H1 (cell line): ENCODE measurements at regions not wholly inside any gene's neighbourhood (a gene's known extent, or its start where the extent isn't known, plus 50 kb on each side); places are given as distances from the start of the nearest gene placed in this dataset.

ENCODE experiments used
- CTCF ChIA-PET: fragments of 300-600 bp; sonication (Branson Sonifier 250); formaldehyde crosslinking; loops from one replicate; lab custom pipeline; 2021; ENCODE audit not compliant: partially characterized antibody; lab: Charles Lee
- POLR2A ChIA-PET: fragments of 300-600 bp; sonication (Branson Sonifier 250); formaldehyde crosslinking; loops from one replicate; lab custom pipeline; 2021; ENCODE audit warnings: inconsistent platforms; ENCODE audit not compliant: partially characterized antibody; lab: Charles Lee
- DNase-seq, 2 experiments: peaks; one replicate each; pipeline versions ENCODE4 v3.0.0 to v3.0.0-alpha.2; 2010 to 2022; ENCODE audit warnings: low spot score in 2 of 2, low read depth in 1 of 2, mixed read lengths in 1 of 2
- FAIRE-seq: peaks from 2 replicates; lab custom pipeline; 2011; peaks lifted over from hg19 to GRCh38; lab: Jason Lieb, UNC
- H2AFZ ChIP-seq: 2 replicates; pipeline ENCODE4 v1.8.1; 2012; ENCODE audit warnings: low read length, inconsistent platforms
- H2AK5ac ChIP-seq: 2 replicates; pipeline ENCODE4 v1.6.1; 2013; ENCODE audit warnings: low read depth, low read length
- H2BK120ac ChIP-seq: replicated peaks from 2 replicates; pipeline ENCODE3; 2013; ENCODE audit warnings: low read depth, low read length, inconsistent platforms
- H2BK12ac ChIP-seq: 2 replicates; pipeline ENCODE4 v1.6.1; 2013; ENCODE audit warnings: low read depth, low read length
- H2BK15ac ChIP-seq: 2 replicates; pipeline ENCODE4 v1.6.1; 2013; ENCODE audit warnings: low read length
- H2BK20ac ChIP-seq: 2 replicates; pipeline ENCODE4 v1.6.1; 2013; ENCODE audit warnings: low read length
- H2BK5ac ChIP-seq: 2 replicates; pipeline ENCODE4 v1.6.1; 2013; ENCODE audit warnings: low read depth, low read length
- H3K14ac ChIP-seq: 2 replicates; pipeline ENCODE4 v1.6.1; 2013; ENCODE audit warnings: inconsistent platforms; ENCODE audit not compliant: insufficient read length
- H3K18ac ChIP-seq: 2 replicates; pipeline ENCODE4 v1.6.1; 2013; ENCODE audit warnings: low read length; ENCODE audit errors: extremely low read depth
- H3K23ac ChIP-seq: 2 replicates; pipeline ENCODE4 v1.6.1; 2013; ENCODE audit warnings: inconsistent platforms; ENCODE audit not compliant: insufficient read length
- H3K23me2 ChIP-seq: 2 replicates; pipeline ENCODE4 v1.6.1; 2013; ENCODE audit warnings: low read depth, low read length
- H3K27ac ChIP-seq: 2 replicates; pipeline ENCODE4 v1.6.1; 2011; ENCODE audit warnings: low read depth, low read length, inconsistent platforms
- H3K27me3 ChIP-seq, 4 experiments: replicated peaks in 1 of 4; 1 replicate in 1 of 4; 2 replicates in 3 of 4; pipeline versions ENCODE4 v1.6.1 to v1.8.1; 2011 to 2013; ENCODE audit warnings: low read length in 3 of 4, mild to moderate bottlenecking in 3 of 4, inconsistent platforms in 2 of 4, mixed read lengths in 2 of 4, moderate library complexity in 1 of 4; ENCODE audit not compliant: control insufficient read depth in 3 of 4, insufficient read depth in 3 of 4; ENCODE audit errors: extremely low read depth in 1 of 4
- H3K36me3 ChIP-seq, 4 experiments: 2 replicates each; pipeline versions ENCODE4 v1.6.1 to v1.8.1; 2011 to 2013; ENCODE audit warnings: mild to moderate bottlenecking in 4 of 4, low read length in 3 of 4, moderate library complexity in 2 of 4, control low read depth in 1 of 4, inconsistent platforms in 1 of 4; ENCODE audit not compliant: insufficient read depth in 4 of 4, control insufficient read depth in 2 of 4
- H3K4ac ChIP-seq: replicated peaks from 2 replicates; pipeline ENCODE3; 2013; ENCODE audit warnings: low read length, low read depth, mixed read lengths, inconsistent platforms; ENCODE audit not compliant: insufficient read length
- H3K4me1 ChIP-seq, 4 experiments: replicated peaks in 1 of 4; 1 replicate in 1 of 4; 2 replicates in 3 of 4; pipeline versions ENCODE4 v1.6.1 to v1.8.1; 2011 to 2013; ENCODE audit warnings: low read length in 3 of 4, inconsistent platforms in 2 of 4, mixed read lengths in 1 of 4; ENCODE audit not compliant: insufficient read depth in 4 of 4, control insufficient read depth in 3 of 4
- H3K4me2 ChIP-seq, 2 experiments: 2 replicates each; pipeline versions ENCODE4 v1.6.1 to v1.8.1; 2011 to 2013; ENCODE audit warnings: low read depth in 2 of 2, low read length in 2 of 2, control low read depth in 1 of 2, inconsistent platforms in 1 of 2, mild to moderate bottlenecking in 1 of 2; ENCODE audit not compliant: insufficient read depth in 1 of 2
- H3K4me3 ChIP-seq, 4 experiments: fragments of 200-600, 300-600 bp in 1 of 4; sonication (generic), shearing (Covaris generic), sonication (Bioruptor Twin) in 1 of 4; 2 replicates each; pipeline versions ENCODE4 v1.5.1 to v1.8.1; 2011 to 2016; ENCODE audit warnings: low read length in 4 of 4, low read depth in 3 of 4, control low read depth in 2 of 4, inconsistent platforms in 2 of 4, mild to moderate bottlenecking in 2 of 4, mixed read lengths in 1 of 4, moderate library complexity in 1 of 4; ENCODE audit not compliant: insufficient read depth in 2 of 4; ENCODE audit errors: extremely low read depth in 1 of 4
- H3K56ac ChIP-seq: replicated peaks from 2 replicates; pipeline ENCODE3; 2013; ENCODE audit warnings: low read depth, mild to moderate bottlenecking, mixed read lengths, low read length, inconsistent platforms; ENCODE audit not compliant: insufficient read length
- H3K79me1 ChIP-seq: 2 replicates; pipeline ENCODE4 v1.6.1; 2013; ENCODE audit warnings: low read depth, low read length, control low read depth
- H3K79me2 ChIP-seq, 2 experiments: 2 replicates each; pipeline versions ENCODE4 v1.6.1 to v1.8.1; 2012 to 2013; ENCODE audit warnings: low read length in 2 of 2, mild to moderate bottlenecking in 2 of 2, inconsistent platforms in 1 of 2; ENCODE audit not compliant: insufficient read depth in 2 of 2, control insufficient read depth in 1 of 2
- H3K9ac ChIP-seq, 4 experiments: replicated peaks in 1 of 4; 1 replicate in 1 of 4; 2 replicates in 3 of 4; pipeline versions ENCODE4 v1.6.1 to v1.8.1; 2011 to 2013; ENCODE audit warnings: low read depth in 3 of 4, low read length in 3 of 4, control low read depth in 2 of 4, mild to moderate bottlenecking in 2 of 4, moderate library complexity in 2 of 4, inconsistent platforms in 1 of 4; ENCODE audit errors: extremely low read depth in 1 of 4
- H3K9me3 ChIP-seq, 2 experiments: 2 replicates each; pipeline versions ENCODE4 v1.6.1 to v1.8.1; 2012 to 2013; ENCODE audit warnings: mild to moderate bottlenecking in 2 of 2, moderate library complexity in 2 of 2, control low read depth in 1 of 2, inconsistent platforms in 1 of 2, low read depth in 1 of 2, low read length in 1 of 2, mixed read lengths in 1 of 2; ENCODE audit not compliant: insufficient read depth in 2 of 2
- H4K20me1 ChIP-seq, 2 experiments: replicated peaks in 1 of 2; 2 replicates each; pipeline versions ENCODE3 to v1.8.1; 2011 to 2013; ENCODE audit warnings: inconsistent platforms in 2 of 2, low read length in 2 of 2, mild to moderate bottlenecking in 1 of 2; ENCODE audit not compliant: insufficient read depth in 2 of 2, control insufficient read depth in 1 of 2
- H4K5ac ChIP-seq: 2 replicates; pipeline ENCODE4 v1.6.1; 2013; ENCODE audit warnings: low read length, low read depth, mixed read lengths, inconsistent platforms; ENCODE audit not compliant: insufficient read length
- H4K8ac ChIP-seq: 2 replicates; pipeline ENCODE4 v1.8.0; 2013; ENCODE audit warnings: mild to moderate bottlenecking, moderate library complexity, low read length, inconsistent platforms; ENCODE audit not compliant: insufficient read depth; ENCODE audit errors: extremely low read depth
- H4K91ac ChIP-seq: replicated peaks from 2 replicates; pipeline ENCODE3; 2013; ENCODE audit warnings: low read length, mixed read lengths, inconsistent platforms; ENCODE audit not compliant: insufficient read length
- BCL11A ChIP-seq, 2 experiments: IDR thresholded peaks; one replicate each; pipeline ENCODE4 v1.6.1; 2011; ENCODE audit warnings: low read depth in 2 of 2, low read length in 2 of 2, mild to moderate bottlenecking in 2 of 2
- CTBP2 ChIP-seq: IDR thresholded peaks from 2 replicates; pipeline ENCODE4 v1.7.0; 2011; ENCODE audit warnings: borderline replicate concordance, mild to moderate bottlenecking, moderate library complexity, mixed read lengths, low read length; ENCODE audit not compliant: insufficient read depth, insufficient read length
- CTCF ChIP-seq, 3 experiments: IDR thresholded peaks; 1 replicate in 2 of 3; 2 replicates in 1 of 3; pipeline versions ENCODE4 v1.5.1 to v1.6.1; 2011; ENCODE audit warnings: low read length in 3 of 3, mild to moderate bottlenecking in 3 of 3, inconsistent platforms in 2 of 3, low read depth in 1 of 3, moderate library complexity in 1 of 3; ENCODE audit not compliant: insufficient read depth in 1 of 3; ENCODE audit errors: control extremely low read depth in 1 of 3
- E2F6 ChIP-seq: IDR thresholded peaks from 2 replicates; pipeline ENCODE4 v1.6.1; 2012; ENCODE audit warnings: inconsistent platforms
- EGR1 ChIP-seq: IDR thresholded peaks from 2 replicates; pipeline ENCODE4 v1.6.1; 2011; ENCODE audit warnings: low read depth, low read length, borderline replicate concordance
- JUN ChIP-seq: IDR thresholded peaks from 2 replicates; pipeline ENCODE4 v1.6.1; 2011; ENCODE audit warnings: low read depth, mild to moderate bottlenecking, improper control_type of control experiment, low read length
- JUND ChIP-seq: IDR thresholded peaks from 2 replicates; pipeline ENCODE4 v1.6.1; 2011; ENCODE audit warnings: mild to moderate bottlenecking, improper control_type of control experiment, low read length
- PHF8 ChIP-seq: fragments of 200-600 bp; sonication (generic); conservative IDR thresholded peaks from 2 replicates; pipeline ENCODE4 v1.7.1; 2012; ENCODE audit warnings: low read depth, mild to moderate bottlenecking, inconsistent platforms, low read length, moderate library complexity
- SIN3A ChIP-seq, 2 experiments: IDR thresholded peaks in 1 of 2; conservative IDR thresholded peaks in 1 of 2; 2 replicates each; pipeline ENCODE4 v1.6.1; 2011 to 2012; ENCODE audit warnings: low read length in 2 of 2, improper control_type of control experiment in 1 of 2, low read depth in 1 of 2, mild to moderate bottlenecking in 1 of 2
- TCF12 ChIP-seq: IDR thresholded peaks from 2 replicates; pipeline ENCODE4 v1.6.1; 2011; ENCODE audit warnings: low read depth, mild to moderate bottlenecking, low read length

DNA sequence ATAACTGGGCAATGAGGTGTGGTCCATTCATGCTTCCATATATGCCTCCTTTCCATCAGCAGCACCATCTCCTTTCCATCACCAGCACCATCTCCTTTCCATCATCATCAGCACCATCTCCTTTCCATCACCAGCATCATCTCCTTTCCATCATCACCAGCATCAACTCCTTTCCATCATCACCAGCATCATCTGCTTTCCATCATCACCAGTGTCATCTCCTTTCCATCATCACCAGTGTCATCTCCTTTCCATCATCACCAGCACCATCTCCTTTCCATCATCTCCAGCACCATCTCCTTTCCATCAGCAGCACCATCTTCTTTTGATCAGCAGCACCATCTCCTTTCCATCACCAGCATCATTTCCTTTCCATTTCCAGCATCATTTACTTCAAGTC, 297.5 kb upstream of the SPHKAP start:
- Histone ChIP-seq H4K20me1 (no peaks in the 10 kb centered on the region), H3K9me3 (no peaks in the 10 kb centered on the region), H4K5ac (no peak overlapping the region), H3K27ac (no peak overlapping the region), H3K79me1 (no peaks in the 10 kb centered on the region), H3K79me2 (no peaks in the 10 kb centered on the region), H3K18ac (no peak overlapping the region), H3K56ac (peak overlapping the region; percentile 20), H3K23ac (no peak overlapping the region), H3K4ac (no peak overlapping the region), H4K91ac (no peak overlapping the region), H3K4me2 (no peak overlapping the region), H4K8ac (no peak overlapping the region), H2BK120ac (no peak overlapping the region), H3K36me3 (no peaks in the 10 kb centered on the region; a peak in 1 of 8 replicates), H2BK12ac (no peak overlapping the region), H3K4me3 (no peak overlapping the region), H3K4me1 (no peaks in the 10 kb centered on the region), H2BK5ac (no peak overlapping the region), H3K9ac (no peak overlapping the region), H3K14ac (no peak overlapping the region), H2BK20ac (no peak overlapping the region), H2BK15ac (no peak overlapping the region), H2AK5ac (peak overlapping the region; percentile 79; the same call in 1 of the 2 replicates), H3K27me3 (no peaks in the 10 kb centered on the region), H2AFZ (no peak overlapping the region; the same call in 1 of the 2 replicates), H3K23me2 (peaks cover 4% of the 10 kb centered on the region; the same call in 1 of the 2 replicates)
- POLR2A ChIA-PET = no interaction called here
- CTCF ChIA-PET = no interaction called here
- FAIRE-seq (no peak), DNase-seq (no peak)
- TF ChIP-seq EGR1 (no peak), TCF12 (no peak), PHF8 (no peak), CTCF (IDR thresholded peaks at IDR 0.05; ENCODE audit: control extremely low read depth in 1 of 3, insufficient read depth in 1 of 3, low read depth in 1 of 3, low read length in 3 of 3) (no peak), SIN3A (conservative IDR thresholded peaks at IDR 0.05 in 1 of 2, IDR thresholded peaks at IDR 0.05 in 1 of 2; ENCODE audit: low read depth in 1 of 2, low read length in 2 of 2) (no peak), E2F6 (no peak), JUND (no peak), BCL11A (IDR thresholded peaks at IDR 0.05; ENCODE audit: low read depth in 2 of 2, low read length in 2 of 2) (no peak), CTBP2 (no peak), JUN (no peak)
